UCSD-AML1 (cell line): ENCODE measurements at regions not wholly inside any gene's neighbourhood (a gene's known extent, or its start where the extent isn't known, plus 50 kb on each side); places are given as distances from the start of the nearest gene placed in this dataset.

Experiments used
- DNase-seq: peaks from one replicate; lab custom pipeline; 2025; ENCODE audit not compliant: unreplicated experiment; lab: John Stamatoyannopoulos, UW

DNA sequence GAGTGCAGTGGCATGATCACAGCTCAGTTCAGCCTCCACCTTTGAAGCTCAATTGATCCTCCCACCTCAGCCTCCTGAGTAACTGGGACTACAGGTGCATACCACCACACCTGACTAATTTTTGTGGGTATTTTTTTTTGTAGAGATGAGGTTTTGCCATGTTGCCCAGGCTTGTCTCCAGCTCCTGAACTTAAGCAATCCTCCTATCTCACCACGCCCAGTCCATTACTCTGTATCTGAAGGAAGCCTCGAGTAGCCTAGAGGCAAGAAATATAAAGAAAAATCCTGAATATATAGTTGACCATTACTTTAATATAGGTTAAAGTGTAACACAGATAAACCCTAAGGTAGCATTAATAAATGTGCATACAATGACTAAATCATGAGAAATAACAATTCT lies 686.8 kb upstream of the PIK3C3 start:
- DNase-seq: no peak

GRCh38 chr18:41266616-41267015 lies 688.4 kb upstream of the PIK3C3 start:
- DNase-seq: no peak

DNA sequence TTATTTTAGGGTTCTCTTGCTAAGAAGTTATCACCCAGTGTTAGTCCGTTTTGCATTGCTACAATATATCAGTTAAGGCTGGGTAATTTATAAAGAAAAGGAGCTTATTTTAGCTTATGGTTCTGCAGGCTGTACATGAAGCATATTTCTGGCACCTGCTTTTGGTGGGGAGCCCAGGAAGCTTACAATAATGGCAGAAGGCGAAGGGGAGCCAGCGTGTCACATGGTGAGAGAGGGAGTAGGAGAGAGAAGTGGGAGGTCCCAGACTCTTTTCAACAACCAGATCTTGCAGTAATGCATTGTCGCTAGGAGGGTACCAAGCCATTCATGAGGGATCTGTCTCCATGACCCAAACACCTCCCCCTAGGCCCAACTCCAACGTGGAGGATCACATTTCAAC lies 688.8 kb upstream of the PIK3C3 start:
- no peak for DNase-seq

GRCh38 chr18:41265047-41265446 lies 690.0 kb upstream of the PIK3C3 start:
- DNase-seq: no peak

GRCh38 chr18:41263956-41264355 lies 691.1 kb upstream of the PIK3C3 start:
- no peak for DNase-seq

- no peak for DNase-seq
These were observed 692.3 kb upstream of the PIK3C3 start for GRCh38 chr18:41262688-41263087.

DNA sequence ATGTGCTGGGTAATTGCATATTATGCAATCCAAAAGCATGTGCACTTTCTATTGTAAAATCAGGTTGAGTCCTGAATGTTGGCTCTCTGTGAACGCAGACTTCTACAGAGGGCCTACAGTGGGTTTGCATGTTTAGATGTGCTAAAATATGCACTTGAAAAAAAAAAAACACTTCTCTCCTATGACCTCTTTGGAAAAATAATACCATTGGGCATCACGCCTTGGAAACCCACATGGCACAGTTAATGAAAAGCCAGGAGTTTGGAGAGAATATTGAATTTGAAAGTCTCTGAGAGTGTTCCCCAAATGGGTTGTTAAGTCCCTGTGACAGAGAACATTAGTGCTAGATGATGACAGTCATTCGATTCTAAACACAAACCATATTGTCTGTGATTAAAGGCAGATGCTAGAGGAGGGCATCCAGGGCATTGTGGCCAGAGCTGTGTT lies 710.4 kb upstream of the PIK3C3 start:
- DNase-seq: no peak

DNA sequence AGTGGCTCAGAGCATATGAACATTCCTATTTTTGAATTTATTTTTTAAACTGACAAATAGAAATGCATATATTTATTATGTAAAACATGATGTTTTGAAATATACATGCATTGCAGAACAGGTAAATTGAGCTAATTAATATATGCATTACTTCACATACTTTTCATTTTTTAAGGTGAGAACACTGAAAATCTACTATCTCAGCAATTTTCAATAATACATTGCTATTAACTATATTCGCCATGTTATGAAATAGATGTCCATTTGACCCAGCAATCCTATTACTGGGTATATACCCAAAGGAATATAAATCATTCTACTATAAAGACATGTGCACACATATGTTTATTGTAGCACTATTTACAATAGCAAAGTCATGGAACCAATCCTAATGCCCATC lies 717.7 kb upstream of the PIK3C3 start:
- DNase-seq: no peak

DNA sequence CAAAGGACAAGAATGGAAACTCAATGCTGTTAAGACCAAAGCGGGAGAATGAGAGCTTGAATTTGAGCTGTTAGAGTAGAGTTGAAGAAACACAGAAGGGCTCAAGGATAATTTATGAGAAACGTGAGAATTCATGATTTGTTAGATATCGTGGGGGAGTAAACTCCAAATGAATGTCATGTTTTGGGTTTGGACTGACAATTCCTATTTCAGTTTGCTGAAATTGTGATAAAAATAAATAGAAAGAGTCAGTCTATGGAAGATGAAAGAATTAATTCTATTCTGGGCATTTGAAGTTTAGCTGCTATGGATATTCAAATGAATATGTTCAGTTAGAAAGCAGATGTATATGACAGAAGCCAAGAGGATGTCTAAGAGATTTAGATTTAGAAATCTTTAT lies 723.4 kb upstream of the PIK3C3 start:
- DNase-seq: no peak

- no peak for DNase-seq
These were observed 727.0 kb upstream of the PIK3C3 start for GRCh38 chr18:41227993-41228392.

GRCh38 chr18:41226911-41227310 lies 728.1 kb upstream of the PIK3C3 start:
- no peak for DNase-seq

DNA sequence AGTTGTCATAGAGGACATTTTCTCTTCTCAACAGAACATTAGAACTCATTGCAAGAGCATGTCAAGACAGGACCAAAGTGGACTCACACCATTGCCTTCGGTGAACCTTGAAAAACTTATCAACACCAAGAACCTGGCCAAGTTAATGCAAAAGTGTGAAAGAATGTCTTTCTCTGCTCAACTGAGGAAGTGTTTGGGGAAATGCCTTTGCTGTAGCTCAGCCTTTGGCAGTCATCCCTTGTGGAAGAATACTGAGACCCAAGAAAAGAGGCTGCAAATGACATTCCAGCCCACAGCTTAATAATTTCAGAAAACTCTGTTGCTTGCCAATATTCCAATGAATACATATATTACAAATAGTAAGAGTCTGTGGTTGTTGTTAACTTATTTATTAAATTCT lies 728.8 kb upstream of the PIK3C3 start:
- DNase-seq: no peak

DNA sequence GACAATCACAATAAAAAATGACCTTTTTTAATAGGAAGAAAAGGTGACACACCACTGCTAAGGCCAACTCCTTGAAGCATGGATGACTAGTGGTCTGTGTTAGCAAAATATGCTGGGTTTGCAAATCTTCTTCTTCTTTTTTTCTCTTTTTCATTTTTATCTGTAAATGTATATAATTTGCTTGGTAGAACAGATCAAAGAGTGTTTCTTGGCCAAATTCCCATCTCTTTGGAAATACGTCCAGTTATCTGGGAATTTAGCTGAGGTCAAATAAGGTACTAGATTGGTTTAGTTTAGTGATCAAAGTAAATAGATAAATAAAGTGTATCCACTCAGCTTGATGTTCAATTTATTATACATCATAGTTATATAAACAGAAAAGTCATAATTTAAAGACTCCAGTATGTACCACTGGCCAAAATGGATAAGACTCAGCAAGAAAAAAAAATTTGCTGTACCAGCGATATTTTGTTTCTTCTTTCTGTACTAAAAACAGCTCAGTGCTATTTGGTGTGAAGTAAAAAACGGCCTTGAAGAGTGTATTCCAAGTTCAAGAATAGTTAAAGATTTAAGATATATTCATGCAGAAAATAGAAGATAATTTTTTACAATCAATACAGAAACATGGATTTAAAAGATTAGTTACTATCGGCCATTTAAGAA lies 738.6 kb upstream of the PIK3C3 start:
- DNase-seq: no peak

DNA sequence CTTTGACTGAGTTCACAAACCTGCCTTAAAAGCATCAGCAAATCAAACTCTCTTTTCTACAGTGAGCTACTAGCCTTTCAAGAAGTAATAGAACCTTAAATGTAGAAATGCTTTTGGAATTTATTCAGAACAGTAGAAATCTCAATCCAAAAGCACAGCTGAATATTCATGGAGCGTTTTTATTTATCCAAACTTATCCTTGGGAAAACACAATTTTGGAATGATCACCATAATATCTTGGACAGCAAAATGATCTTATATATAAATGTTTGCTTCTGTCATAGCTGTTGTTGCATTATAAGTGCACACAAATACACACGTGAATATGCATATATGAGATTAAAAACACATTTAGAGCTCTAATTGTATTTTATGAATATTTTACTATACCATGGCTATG lies 747.3 kb upstream of the PIK3C3 start:
- no peak for DNase-seq

GRCh38 chr18:41206341-41206830 lies 748.6 kb upstream of the PIK3C3 start:
- DNase-seq: no peak

- DNase-seq: no peak
These were observed 755.8 kb upstream of the PIK3C3 start for GRCh38 chr18:41199212-41199611.

DNA sequence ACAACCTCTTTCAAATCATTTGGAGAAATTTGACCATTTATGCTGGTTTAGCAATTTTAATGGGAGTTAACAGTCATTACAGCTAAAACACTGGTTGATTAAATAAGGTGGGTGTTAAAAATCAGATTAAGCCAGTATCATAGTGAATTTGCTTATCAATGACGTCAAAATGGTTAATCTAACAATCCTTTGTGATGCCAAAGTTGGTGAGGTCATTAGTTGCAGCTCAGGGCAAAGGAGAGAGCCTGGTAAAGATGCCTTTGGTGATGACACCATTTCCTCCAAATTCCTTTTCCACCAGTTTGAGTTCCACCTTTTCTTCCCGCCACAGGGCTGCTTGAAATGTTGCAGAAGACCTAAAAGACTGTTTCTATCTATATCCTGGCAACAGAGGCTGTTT lies 757.1 kb upstream of the PIK3C3 start:
- no peak for DNase-seq

- DNase-seq: no peak
These were observed 784.7 kb upstream of the PIK3C3 start for GRCh38 chr18:41170346-41170745.

DNA sequence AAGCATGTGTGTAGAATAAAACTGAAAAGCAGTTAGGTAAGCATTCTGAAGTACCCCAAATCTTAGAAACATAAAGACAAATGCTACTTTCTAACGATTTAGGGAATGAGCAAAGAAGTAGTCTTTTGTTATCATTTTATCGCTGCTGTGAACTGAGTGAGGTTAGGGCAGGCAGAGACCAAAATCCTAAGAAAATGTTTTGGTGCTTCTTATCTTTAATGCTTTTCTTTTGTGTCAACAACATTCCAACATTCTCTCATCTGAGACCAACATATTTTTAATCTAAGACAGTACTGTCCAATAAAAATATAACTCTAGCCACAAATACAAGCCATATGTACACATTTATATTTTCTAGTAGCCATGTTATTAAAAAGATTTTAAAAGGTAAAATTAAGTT lies 789.4 kb upstream of the PIK3C3 start:
- DNase-seq: no peak

DNA sequence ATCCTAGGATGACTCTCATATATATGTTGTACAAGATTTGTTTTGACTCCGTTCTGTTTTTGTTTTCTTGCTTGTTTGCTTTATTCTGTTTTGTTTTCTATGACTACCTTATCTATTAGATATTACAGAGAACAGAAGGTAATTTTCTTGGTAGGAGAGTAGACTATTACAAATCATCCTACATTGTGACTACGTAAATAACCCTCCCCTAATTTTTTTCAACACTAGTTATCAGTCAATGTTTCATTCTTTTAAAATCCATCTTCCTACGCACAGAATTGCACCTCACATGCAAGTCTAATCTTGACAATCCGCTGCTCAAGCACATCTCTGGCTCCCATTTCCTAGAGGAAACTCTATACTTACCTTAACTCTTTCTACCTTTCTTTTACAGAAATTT lies 792.3 kb upstream of the PIK3C3 start:
- DNase-seq: no peak

GRCh38 chr18:41162191-41162590 lies 792.8 kb upstream of the PIK3C3 start:
- no peak for DNase-seq

DNA sequence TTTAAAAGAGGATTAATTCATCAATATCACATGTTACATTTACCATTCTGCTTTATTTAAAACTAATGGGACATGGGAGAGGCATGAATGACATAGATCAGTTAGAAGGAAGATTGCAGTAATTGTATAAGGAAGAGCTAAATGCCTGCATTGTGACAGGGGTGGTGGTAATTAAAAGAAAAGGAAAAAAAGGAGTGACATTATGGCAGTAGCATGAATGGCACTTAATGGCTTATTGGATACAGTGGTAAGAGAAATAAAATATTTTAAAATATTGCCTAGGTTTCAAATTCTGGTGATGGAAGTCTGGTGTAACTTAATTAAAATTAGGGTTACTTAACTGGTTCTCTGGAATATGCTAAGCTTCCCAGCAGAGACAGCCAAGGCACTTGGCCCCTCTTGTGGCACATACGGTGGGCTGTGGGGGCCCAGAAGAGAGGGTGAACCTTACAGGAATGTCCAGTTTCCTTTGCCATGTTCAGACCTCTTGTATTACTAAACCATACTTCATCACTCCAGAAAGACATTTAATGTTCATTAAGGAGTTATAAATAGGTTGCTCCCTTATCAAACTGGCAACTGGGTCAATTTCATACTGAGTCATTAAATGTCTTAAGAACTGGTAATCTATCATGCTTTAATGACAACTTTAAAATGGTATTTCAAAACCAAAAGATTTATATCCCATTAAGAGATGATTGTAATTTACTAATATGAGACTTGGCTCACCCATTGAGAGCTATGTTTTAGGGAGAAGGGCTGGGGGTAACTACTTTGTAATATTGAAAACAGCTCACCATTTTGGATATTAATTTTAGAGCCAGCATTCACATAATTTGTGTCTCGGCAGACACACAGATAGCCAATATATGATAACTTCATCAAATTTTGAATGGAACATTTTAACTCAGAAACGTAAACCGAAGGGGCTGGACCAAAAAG lies 798.9 kb upstream of the PIK3C3 start:
- no peak for DNase-seq
